ENCODE measurements at regions not wholly inside any gene's neighbourhood (a gene's known extent, or its start where the extent isn't known, plus 50 kb on each side); places are given as distances from the start of the nearest gene placed in this dataset.
A peak's percentile ranks its signal among the peaks of the same experiment; 100 is the strongest.

DNA sequence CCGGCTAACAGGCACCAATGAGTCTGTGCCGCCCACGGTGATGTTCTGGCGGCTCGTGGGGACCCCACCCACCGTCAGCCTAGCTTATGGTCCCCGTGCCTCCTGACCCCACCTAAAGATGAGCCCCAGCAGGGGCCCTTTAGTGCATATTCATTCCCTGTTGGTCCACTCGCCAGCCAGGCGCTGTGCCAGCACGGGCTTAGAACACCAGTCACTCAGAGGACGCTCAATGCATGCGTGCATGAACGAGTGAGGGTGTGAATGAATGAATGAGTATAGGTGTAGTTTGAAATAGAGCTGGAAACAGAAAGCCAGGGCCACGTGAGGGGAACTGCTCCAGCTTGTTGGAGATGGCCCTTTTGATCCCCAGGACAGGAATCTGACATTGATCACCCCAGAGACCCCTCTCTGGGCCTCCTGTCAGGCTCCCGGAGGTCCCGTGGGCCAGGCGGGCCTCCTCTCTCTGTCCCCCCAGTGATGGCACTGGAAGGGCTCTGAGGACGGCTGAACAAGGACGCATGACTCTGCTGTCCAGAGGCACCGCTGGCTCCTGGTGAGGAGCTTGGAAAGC is 193.9 kb upstream of the C14orf180 start (continued):
- TF ChIP-seq, protein P1, sequence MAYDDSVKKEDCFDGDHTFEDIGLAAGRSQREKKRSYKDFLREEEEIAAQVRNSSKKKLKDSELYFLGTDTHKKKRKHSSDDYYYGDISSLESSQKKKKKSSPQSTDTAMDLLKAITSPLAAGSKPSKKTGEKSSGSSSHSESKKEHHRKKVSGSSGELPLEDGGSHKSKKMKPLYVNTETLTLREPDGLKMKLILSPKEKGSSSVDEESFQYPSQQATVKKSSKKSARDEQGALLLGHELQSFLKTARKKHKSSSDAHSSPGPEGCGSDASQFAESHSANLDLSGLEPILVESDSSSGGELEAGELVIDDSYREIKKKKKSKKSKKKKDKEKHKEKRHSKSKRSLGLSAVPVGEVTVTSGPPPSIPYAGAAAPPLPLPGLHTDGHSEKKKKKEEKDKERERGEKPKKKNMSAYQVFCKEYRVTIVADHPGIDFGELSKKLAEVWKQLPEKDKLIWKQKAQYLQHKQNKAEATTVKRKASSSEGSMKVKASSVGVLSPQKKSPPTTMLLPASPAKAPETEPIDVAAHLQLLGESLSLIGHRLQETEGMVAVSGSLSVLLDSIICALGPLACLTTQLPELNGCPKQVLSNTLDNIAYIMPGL (CRISPR knock-in tag; IDR thresholded peaks at IDR 0.05): no peak
- TF ChIP-seq, protein P2, sequence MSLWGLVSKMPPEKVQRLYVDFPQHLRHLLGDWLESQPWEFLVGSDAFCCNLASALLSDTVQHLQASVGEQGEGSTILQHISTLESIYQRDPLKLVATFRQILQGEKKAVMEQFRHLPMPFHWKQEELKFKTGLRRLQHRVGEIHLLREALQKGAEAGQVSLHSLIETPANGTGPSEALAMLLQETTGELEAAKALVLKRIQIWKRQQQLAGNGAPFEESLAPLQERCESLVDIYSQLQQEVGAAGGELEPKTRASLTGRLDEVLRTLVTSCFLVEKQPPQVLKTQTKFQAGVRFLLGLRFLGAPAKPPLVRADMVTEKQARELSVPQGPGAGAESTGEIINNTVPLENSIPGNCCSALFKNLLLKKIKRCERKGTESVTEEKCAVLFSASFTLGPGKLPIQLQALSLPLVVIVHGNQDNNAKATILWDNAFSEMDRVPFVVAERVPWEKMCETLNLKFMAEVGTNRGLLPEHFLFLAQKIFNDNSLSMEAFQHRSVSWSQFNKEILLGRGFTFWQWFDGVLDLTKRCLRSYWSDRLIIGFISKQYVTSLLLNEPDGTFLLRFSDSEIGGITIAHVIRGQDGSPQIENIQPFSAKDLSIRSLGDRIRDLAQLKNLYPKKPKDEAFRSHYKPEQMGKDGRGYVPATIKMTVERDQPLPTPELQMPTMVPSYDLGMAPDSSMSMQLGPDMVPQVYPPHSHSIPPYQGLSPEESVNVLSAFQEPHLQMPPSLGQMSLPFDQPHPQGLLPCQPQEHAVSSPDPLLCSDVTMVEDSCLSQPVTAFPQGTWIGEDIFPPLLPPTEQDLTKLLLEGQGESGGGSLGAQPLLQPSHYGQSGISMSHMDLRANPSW (CRISPR knock-in tag; conservative IDR thresholded peaks at IDR 0.05; ENCODE audit: low read depth): no peak
- no peak for TF ChIP-seq JUN (CRISPR knock-in tag; IDR thresholded peaks at IDR 0.05)
- TF ChIP-seq ZNF219 (CRISPR knock-in tag; IDR thresholded peaks at IDR 0.05; ENCODE audit: borderline replicate concordance): no peak
- no peak for TF ChIP-seq GABPB1 (CRISPR knock-in tag; IDR thresholded peaks at IDR 0.05)
- TF ChIP-seq, protein P3, sequence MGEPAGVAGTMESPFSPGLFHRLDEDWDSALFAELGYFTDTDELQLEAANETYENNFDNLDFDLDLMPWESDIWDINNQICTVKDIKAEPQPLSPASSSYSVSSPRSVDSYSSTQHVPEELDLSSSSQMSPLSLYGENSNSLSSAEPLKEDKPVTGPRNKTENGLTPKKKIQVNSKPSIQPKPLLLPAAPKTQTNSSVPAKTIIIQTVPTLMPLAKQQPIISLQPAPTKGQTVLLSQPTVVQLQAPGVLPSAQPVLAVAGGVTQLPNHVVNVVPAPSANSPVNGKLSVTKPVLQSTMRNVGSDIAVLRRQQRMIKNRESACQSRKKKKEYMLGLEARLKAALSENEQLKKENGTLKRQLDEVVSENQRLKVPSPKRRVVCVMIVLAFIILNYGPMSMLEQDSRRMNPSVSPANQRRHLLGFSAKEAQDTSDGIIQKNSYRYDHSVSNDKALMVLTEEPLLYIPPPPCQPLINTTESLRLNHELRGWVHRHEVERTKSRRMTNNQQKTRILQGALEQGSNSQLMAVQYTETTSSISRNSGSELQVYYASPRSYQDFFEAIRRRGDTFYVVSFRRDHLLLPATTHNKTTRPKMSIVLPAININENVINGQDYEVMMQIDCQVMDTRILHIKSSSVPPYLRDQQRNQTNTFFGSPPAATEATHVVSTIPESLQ (CRISPR knock-in tag; IDR thresholded peaks at IDR 0.05): no peak
- TF ChIP-seq, protein P4, sequence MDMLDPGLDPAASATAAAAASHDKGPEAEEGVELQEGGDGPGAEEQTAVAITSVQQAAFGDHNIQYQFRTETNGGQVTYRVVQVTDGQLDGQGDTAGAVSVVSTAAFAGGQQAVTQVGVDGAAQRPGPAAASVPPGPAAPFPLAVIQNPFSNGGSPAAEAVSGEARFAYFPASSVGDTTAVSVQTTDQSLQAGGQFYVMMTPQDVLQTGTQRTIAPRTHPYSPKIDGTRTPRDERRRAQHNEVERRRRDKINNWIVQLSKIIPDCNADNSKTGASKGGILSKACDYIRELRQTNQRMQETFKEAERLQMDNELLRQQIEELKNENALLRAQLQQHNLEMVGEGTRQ (CRISPR knock-in tag; IDR thresholded peaks at IDR 0.05): no peak

DNA sequence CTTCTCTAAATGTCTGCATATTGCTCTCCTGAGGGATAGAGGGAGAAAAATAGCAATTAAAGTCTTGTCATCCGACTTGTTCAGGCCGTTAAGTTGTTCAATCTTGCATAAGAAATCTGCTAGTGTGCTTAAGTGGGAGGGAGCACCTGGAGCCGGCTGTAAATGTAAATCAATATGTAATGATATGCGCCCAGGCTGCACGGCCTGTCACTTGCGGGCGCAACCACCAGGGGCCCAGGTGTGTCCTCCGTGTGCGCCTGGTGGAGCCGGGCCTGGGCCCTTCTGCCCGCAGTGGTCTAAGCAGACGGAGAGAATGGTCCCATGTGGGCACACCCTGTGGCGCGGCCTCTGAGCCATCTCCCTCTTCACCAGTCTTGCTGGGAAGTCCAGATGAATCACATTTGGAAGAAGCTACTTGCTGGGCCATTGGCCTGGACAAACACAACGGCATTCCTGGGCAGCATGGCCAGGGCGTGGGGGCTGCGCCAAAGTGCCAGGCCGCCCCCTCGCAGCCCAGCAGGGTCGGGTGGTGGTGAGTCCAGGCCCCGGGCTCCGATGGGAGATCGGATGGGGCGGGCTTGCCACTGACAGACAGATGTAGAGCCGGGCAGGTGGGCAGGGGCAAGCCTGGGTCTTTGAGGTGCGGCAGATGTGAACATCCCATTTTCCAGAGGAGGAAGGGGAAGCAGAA is 193.3 kb upstream of the C14orf180 start:
- no peak overlapping the region for H3K4me3 Mint-ChIP-seq
- H3K9me3 Mint-ChIP-seq: peaks cover 5% of the 10 kb centered on the region
- no peak overlapping the region for H3K27ac Mint-ChIP-seq
- CTCF ChIA-PET: interaction anchor here (0.8 kb wide), 1 partner anchor 44 kb away, joined by 3 read pairs; no protein-coding TSS in a partner anchor
- DNase-seq (ENCODE audit: low spot score) (peak; percentile 10), ATAC-seq (no peak)
- H3K27me3 Mint-ChIP-seq (ENCODE audit: low read depth): 0 out of 2 replicates have a peak, but pooled peaks cover under 1% of the 10 kb centered on the region
- peaks cover 9% of the 10 kb centered on the region for H3K4me1 Mint-ChIP-seq
- POLR2A ChIA-PET: no interaction called here
- peaks cover 4% of the 10 kb centered on the region; the same call in 1 of the 2 replicates for H3K36me3 Mint-ChIP-seq
- TF ChIP-seq ELF4 (CRISPR knock-in tag; IDR thresholded peaks at IDR 0.05; ENCODE audit: low read depth): no peak
- TF ChIP-seq, protein P2 (CRISPR knock-in tag; conservative IDR thresholded peaks at IDR 0.05; ENCODE audit: low read depth): no peak
- TF ChIP-seq CBFB (CRISPR knock-in tag; IDR thresholded peaks at IDR 0.05; ENCODE audit: low read depth): no peak
- TF ChIP-seq, protein P4 (CRISPR knock-in tag; IDR thresholded peaks at IDR 0.05): no peak
- no peak for TF ChIP-seq CREM (CRISPR knock-in tag; IDR thresholded peaks at IDR 0.05)
- TF ChIP-seq, protein P3 (CRISPR knock-in tag; IDR thresholded peaks at IDR 0.05): no peak
- TF ChIP-seq MYBL2 (CRISPR knock-in tag; IDR thresholded peaks at IDR 0.05): no peak
- TF ChIP-seq SP1 (CRISPR knock-in tag; conservative IDR thresholded peaks at IDR 0.05): no peak
- no peak for TF ChIP-seq MXD4 (CRISPR knock-in tag; IDR thresholded peaks at IDR 0.05; ENCODE audit: borderline replicate concordance)
- TF ChIP-seq IRF2 (CRISPR knock-in tag; IDR thresholded peaks at IDR 0.05; ENCODE audit: borderline replicate concordance, low read depth): no peak
- TF ChIP-seq, protein P5, sequence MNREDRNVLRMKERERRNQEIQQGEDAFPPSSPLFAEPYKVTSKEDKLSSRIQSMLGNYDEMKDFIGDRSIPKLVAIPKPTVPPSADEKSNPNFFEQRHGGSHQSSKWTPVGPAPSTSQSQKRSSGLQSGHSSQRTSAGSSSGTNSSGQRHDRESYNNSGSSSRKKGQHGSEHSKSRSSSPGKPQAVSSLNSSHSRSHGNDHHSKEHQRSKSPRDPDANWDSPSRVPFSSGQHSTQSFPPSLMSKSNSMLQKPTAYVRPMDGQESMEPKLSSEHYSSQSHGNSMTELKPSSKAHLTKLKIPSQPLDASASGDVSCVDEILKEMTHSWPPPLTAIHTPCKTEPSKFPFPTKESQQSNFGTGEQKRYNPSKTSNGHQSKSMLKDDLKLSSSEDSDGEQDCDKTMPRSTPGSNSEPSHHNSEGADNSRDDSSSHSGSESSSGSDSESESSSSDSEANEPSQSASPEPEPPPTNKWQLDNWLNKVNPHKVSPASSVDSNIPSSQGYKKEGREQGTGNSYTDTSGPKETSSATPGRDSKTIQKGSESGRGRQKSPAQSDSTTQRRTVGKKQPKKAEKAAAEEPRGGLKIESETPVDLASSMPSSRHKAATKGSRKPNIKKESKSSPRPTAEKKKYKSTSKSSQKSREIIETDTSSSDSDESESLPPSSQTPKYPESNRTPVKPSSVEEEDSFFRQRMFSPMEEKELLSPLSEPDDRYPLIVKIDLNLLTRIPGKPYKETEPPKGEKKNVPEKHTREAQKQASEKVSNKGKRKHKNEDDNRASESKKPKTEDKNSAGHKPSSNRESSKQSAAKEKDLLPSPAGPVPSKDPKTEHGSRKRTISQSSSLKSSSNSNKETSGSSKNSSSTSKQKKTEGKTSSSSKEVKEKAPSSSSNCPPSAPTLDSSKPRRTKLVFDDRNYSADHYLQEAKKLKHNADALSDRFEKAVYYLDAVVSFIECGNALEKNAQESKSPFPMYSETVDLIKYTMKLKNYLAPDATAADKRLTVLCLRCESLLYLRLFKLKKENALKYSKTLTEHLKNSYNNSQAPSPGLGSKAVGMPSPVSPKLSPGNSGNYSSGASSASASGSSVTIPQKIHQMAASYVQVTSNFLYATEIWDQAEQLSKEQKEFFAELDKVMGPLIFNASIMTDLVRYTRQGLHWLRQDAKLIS (CRISPR knock-in tag; IDR thresholded peaks at IDR 0.05; ENCODE audit: borderline replicate concordance): no peak
- TF ChIP-seq FOXP1 (CRISPR knock-in tag; IDR thresholded peaks at IDR 0.05; ENCODE audit: borderline replicate concordance): no peak

Data from WTC11 (cell line).